ENCODE measurements at regions not wholly inside any gene's neighbourhood (a gene's known extent, or its start where the extent isn't known, plus 50 kb on each side); places are given as distances from the start of the nearest gene placed in this dataset.

DNA sequence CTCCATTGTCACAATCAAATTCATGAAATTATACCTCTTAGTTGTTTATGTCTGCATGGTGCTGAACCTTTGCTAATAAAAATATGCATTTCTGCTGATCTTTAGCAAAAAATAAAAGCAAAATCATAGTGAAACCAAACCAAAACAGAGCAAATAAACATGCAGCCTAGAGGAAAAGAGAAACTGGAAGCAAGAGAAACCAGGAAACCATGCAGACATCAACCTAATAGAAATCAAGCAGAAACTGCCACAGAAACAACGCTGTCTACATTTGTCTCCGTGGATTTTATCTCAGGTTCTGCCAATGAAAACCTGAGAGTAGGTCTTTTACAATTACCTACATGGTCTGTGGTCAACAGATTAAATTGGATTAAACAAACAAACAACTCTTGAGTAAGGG, 173.7 kb downstream of the SYT10 start:
- DNase-seq (ENCODE audit: extremely low spot score, unreplicated experiment) = no peak
- Mint-ChIP-seq H3K9me3 (no peaks in the 10 kb centered on the region), H3K27me3 (no peaks in the 10 kb centered on the region), H3K36me3 (no peaks in the 10 kb centered on the region), H3K27ac (no peak overlapping the region), H3K4me1 (ENCODE audit: unreplicated experiment) (no peaks in the 10 kb centered on the region), H3K4me3 (no peak overlapping the region)
- TF ChIP-seq, protein P1, sequence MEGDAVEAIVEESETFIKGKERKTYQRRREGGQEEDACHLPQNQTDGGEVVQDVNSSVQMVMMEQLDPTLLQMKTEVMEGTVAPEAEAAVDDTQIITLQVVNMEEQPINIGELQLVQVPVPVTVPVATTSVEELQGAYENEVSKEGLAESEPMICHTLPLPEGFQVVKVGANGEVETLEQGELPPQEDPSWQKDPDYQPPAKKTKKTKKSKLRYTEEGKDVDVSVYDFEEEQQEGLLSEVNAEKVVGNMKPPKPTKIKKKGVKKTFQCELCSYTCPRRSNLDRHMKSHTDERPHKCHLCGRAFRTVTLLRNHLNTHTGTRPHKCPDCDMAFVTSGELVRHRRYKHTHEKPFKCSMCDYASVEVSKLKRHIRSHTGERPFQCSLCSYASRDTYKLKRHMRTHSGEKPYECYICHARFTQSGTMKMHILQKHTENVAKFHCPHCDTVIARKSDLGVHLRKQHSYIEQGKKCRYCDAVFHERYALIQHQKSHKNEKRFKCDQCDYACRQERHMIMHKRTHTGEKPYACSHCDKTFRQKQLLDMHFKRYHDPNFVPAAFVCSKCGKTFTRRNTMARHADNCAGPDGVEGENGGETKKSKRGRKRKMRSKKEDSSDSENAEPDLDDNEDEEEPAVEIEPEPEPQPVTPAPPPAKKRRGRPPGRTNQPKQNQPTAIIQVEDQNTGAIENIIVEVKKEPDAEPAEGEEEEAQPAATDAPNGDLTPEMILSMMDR (conservative IDR thresholded peaks at IDR 0.05) = no peak

DNA sequence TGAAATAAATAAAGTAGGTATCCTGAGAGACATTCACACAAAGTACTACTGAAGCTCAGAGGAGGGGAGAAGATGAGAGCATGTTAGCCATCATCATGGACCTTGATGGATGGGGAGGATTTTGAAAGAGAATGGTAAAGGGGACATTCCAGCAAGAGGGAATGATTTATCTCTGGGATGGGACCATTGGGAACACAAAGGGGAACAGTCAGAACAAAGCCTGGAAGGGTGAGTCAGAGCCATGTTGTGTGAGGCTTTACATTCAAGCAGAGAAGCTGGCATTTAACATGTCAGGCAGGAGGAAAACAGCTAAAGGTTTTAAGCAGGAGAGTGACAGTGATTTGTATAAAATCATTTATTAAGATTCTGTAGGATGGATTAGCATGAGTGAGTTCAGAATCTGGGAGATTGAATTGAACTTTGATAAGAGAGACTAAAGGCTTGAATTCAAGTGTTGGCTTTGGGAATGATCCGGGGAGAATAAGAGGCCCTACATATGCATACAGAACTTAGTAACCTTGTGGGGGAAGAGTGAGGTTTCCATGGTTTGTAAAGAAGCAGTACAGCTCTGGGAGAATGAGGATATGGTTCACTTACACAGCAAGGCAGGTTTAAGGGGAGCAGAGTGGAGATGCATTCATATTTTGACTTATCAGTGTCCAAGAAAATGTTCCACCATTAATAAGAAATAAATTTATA, 174.4 kb downstream of the SYT10 start:
- TF ChIP-seq, protein P1 (conservative IDR thresholded peaks at IDR 0.05) = no peak
- no peaks in the 10 kb centered on the region for H3K27me3 Mint-ChIP-seq
- no peaks in the 10 kb centered on the region for H3K4me1 Mint-ChIP-seq (ENCODE audit: unreplicated experiment)
- H3K36me3 Mint-ChIP-seq = no peaks in the 10 kb centered on the region
- no peak overlapping the region for H3K4me3 Mint-ChIP-seq
- no peak for DNase-seq (ENCODE audit: extremely low spot score, unreplicated experiment)
- H3K27ac Mint-ChIP-seq = no peak overlapping the region
- H3K9me3 Mint-ChIP-seq = no peaks in the 10 kb centered on the region

DNA sequence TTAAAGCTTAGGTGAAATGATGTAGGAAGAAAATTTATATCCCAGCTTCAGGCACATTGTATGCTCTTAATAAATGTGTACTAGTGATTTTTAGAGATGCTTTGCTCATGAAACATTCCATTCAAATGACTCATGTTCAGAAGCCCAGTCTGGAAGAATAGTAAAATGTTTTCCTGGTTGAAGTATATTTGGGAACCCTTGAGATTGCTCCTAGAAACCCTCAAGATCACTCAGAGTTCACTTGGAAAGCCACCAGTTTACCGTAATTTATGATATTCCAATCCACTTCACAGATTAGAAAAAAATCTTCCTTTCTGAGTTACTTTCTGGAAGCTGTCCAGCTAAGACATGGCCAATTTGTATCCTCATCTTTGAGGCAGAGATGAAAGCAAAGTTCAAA, 186.4 kb downstream of the SYT10 start:
- Mint-ChIP-seq H3K27ac (no peak overlapping the region), H3K4me1 (ENCODE audit: unreplicated experiment) (no peaks in the 10 kb centered on the region), H3K4me3 (no peak overlapping the region), H3K27me3 (peaks cover 4% of the 10 kb centered on the region), H3K9me3 (no peaks in the 10 kb centered on the region), H3K36me3 (no peaks in the 10 kb centered on the region)
- DNase-seq (ENCODE audit: extremely low spot score, unreplicated experiment) = no peak
- TF ChIP-seq, protein P1 (conservative IDR thresholded peaks at IDR 0.05) = no peak

DNA sequence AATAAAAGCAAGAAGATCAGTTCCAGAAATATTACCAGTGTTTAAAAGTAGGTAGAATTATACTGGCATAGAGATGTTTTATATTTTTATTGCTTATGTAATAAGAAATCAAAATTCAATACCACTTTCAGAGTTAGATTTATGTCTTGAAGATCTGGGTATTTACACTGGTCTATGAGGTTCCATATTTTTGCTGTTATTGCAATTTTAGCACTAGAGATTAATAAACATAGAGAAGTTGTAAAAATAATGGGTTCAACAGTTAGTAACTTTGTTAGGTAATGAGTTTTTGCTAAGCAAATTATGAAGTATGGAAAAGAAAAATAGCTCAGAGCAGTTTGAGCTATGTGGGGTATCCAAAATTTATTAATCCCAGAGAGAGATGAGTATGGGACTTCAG, 188.1 kb downstream of the SYT10 start:
- Mint-ChIP-seq H3K4me1 (ENCODE audit: unreplicated experiment) (no peaks in the 10 kb centered on the region), H3K36me3 (no peaks in the 10 kb centered on the region), H3K27ac (no peak overlapping the region), H3K4me3 (no peak overlapping the region), H3K27me3 (peaks cover 4% of the 10 kb centered on the region), H3K9me3 (no peaks in the 10 kb centered on the region)
- DNase-seq (ENCODE audit: extremely low spot score, unreplicated experiment) = no peak
- TF ChIP-seq, protein P1 (conservative IDR thresholded peaks at IDR 0.05) = no peak

DNA sequence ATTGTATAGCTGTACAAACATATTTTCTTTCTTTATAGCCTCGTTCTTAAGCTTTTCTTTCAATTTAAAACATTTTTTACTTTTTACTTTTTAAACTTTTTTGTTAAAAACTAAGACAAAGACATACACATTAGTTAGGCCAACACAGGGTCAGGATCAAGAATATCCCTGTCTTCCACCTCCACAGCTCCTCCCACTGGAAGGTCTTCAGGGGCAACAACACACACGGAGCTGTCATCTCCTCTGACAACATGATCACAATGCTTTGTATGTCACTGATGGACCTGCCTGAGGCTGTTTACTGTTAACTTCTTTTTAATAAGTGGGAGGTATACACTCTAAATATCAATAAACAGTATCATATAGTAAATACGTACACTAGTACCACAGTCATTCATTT, 191.3 kb downstream of the SYT10 start:
- H3K9me3 Mint-ChIP-seq = peaks cover 4% of the 10 kb centered on the region
- DNase-seq (ENCODE audit: extremely low spot score, unreplicated experiment) = no peak
- TF ChIP-seq, protein P1 (conservative IDR thresholded peaks at IDR 0.05) = no peak
- no peak overlapping the region for H3K27ac Mint-ChIP-seq
- no peaks in the 10 kb centered on the region for H3K4me1 Mint-ChIP-seq (ENCODE audit: unreplicated experiment)
- H3K36me3 Mint-ChIP-seq = no peaks in the 10 kb centered on the region
- no peak overlapping the region for H3K4me3 Mint-ChIP-seq
- no peaks in the 10 kb centered on the region for H3K27me3 Mint-ChIP-seq

Data from type B pancreatic cell (in vitro differentiated cells).